ENCODE measurements at regions not wholly inside any gene's neighbourhood (a gene's known extent, or its start where the extent isn't known, plus 50 kb on each side); places are given as distances from the start of the nearest gene placed in this dataset.

DNA sequence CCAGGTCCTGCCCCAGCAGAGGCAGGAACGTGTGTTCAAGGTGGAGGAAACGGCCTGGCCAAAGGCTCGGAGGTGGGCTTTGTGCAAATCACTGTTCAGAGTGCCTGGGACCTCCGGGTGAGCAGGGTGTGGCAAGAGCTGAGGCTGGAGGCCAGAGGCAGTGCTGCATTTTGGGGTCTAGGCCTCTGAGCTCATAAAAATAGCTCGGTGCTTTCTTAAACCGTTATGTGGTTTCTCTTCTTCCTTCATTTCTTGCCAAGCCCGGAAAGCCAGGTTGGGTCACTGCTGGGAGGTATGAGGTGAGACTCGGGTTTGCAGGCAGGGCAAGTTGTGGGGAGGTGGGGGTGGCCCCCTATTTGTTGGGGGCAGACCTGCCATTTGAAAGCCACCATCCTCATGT is 178.8 kb upstream of the MYL2 start:
- TF ChIP-seq, protein P1, sequence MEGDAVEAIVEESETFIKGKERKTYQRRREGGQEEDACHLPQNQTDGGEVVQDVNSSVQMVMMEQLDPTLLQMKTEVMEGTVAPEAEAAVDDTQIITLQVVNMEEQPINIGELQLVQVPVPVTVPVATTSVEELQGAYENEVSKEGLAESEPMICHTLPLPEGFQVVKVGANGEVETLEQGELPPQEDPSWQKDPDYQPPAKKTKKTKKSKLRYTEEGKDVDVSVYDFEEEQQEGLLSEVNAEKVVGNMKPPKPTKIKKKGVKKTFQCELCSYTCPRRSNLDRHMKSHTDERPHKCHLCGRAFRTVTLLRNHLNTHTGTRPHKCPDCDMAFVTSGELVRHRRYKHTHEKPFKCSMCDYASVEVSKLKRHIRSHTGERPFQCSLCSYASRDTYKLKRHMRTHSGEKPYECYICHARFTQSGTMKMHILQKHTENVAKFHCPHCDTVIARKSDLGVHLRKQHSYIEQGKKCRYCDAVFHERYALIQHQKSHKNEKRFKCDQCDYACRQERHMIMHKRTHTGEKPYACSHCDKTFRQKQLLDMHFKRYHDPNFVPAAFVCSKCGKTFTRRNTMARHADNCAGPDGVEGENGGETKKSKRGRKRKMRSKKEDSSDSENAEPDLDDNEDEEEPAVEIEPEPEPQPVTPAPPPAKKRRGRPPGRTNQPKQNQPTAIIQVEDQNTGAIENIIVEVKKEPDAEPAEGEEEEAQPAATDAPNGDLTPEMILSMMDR (IDR thresholded peaks at IDR 0.05), result no peak
- no peak for TF ChIP-seq EP300 (IDR thresholded peaks at IDR 0.05; ENCODE audit: low read depth)
- no peak for TF ChIP-seq POLR2A (IDR thresholded peaks at IDR 0.05)
- TF ChIP-seq POLR2AphosphoS5 (IDR thresholded peaks at IDR 0.05), result no peak

Measured in transverse colon (tissue), 4 donors.